Keratinocyte (primary cell): ENCODE measurements at regions not wholly inside any gene's neighbourhood (a gene's known extent, or its start where the extent isn't known, plus 50 kb on each side); places are given as distances from the start of the nearest gene placed in this dataset.
"Not testable (repeated sequence)": the region's sequence is repeated elsewhere in the genome, so short reads cannot be mapped to it uniquely, and the experiment has no call there.

Experiments used
- DNase-seq: peaks from one replicate; pipeline ENCODE4 v3.0.0-alpha.2; 2011; ENCODE audit warnings: low read depth, missing footprints, low spot score
- FAIRE-seq: peaks from 2 replicates; lab custom pipeline; 2011; peaks lifted over from hg19 to GRCh38; lab: Jason Lieb, UNC
- H2AFZ ChIP-seq: 2 replicates; pipeline ENCODE4 v1.6.0; 2012; ENCODE audit warnings: low read length, control low read depth, inconsistent platforms; ENCODE audit not compliant: control insufficient read depth
- H3K27ac ChIP-seq: 2 replicates; pipeline ENCODE4 v1.5.1; 2011; ENCODE audit warnings: low read length; ENCODE audit not compliant: control insufficient read depth, insufficient read depth
- H3K27me3 ChIP-seq: 3 replicates; pipeline ENCODE4 v1.6.0; 2011; ENCODE audit warnings: low read length; ENCODE audit not compliant: control insufficient read depth, insufficient read depth; ENCODE audit errors: extremely low read depth
- H3K36me3 ChIP-seq, 2 experiments: 2 replicates in 1 of 2; 3 replicates in 1 of 2; pipeline ENCODE4 v1.5.1; 2011; ENCODE audit warnings: low read length in 2 of 2, mild to moderate bottlenecking in 1 of 2; ENCODE audit not compliant: control insufficient read depth in 2 of 2, insufficient read depth in 2 of 2; ENCODE audit errors: extremely low read depth in 1 of 2
- H3K4me1 ChIP-seq: 3 replicates; pipeline ENCODE4 v1.5.1; 2011; ENCODE audit warnings: low read length; ENCODE audit not compliant: control insufficient read depth, insufficient read depth; ENCODE audit errors: extremely low read depth
- H3K4me2 ChIP-seq: 3 replicates; pipeline ENCODE4 v1.6.0; 2011; ENCODE audit warnings: low read depth, low read length; ENCODE audit not compliant: control insufficient read depth, insufficient read depth; ENCODE audit errors: extremely low read depth
- H3K4me3 ChIP-seq, 3 experiments: fragments of 200-600 bp in 1 of 3; sonication (generic) in 1 of 3; 2 replicates in 2 of 3; 3 replicates in 1 of 3; pipeline ENCODE4 v1.5.1; 2011 to 2016; ENCODE audit warnings: low read length in 3 of 3, mild to moderate bottlenecking in 3 of 3, control low read depth in 2 of 3, inconsistent platforms in 1 of 3, low read depth in 1 of 3, mixed read lengths in 1 of 3, mixed run types in 1 of 3, moderate library complexity in 1 of 3; ENCODE audit not compliant: control insufficient read depth in 2 of 3, insufficient read depth in 2 of 3; ENCODE audit errors: extremely low read depth in 1 of 3
- H3K79me2 ChIP-seq: 2 replicates; pipeline ENCODE4 v1.6.0; 2012; ENCODE audit warnings: low read length; ENCODE audit not compliant: control insufficient read depth, insufficient read depth
- H3K9ac ChIP-seq: 3 replicates; pipeline ENCODE4 v1.6.0; 2011; ENCODE audit warnings: low read length; ENCODE audit not compliant: control insufficient read depth, insufficient read depth; ENCODE audit errors: extremely low read depth
- H3K9me1 ChIP-seq: 3 replicates; pipeline ENCODE4 v1.6.0; 2011; ENCODE audit warnings: low read length; ENCODE audit not compliant: control insufficient read depth, insufficient read depth; ENCODE audit errors: extremely low read depth
- H3K9me3 ChIP-seq: 2 replicates; pipeline ENCODE4 v1.5.1; 2012; ENCODE audit warnings: low read depth, low read length; ENCODE audit not compliant: control insufficient read depth
- H4K20me1 ChIP-seq: 3 replicates; pipeline ENCODE4 v1.6.0; 2011; ENCODE audit warnings: low read length; ENCODE audit not compliant: control insufficient read depth, insufficient read depth; ENCODE audit errors: extremely low read depth
- EZH2 ChIP-seq: IDR thresholded peaks from one replicate; pipeline ENCODE4 v1.6.1; 2012; ENCODE audit warnings: inconsistent platforms, mild to moderate bottlenecking, low read length, moderate library complexity
- dilution Hi-C: fragments of 300-500 bp; cut with MboI; formaldehyde crosslinking; loops from one replicate; pipeline ENCODE4 v1.7.0; 2020; ENCODE audit warnings: low sequenced_read_pairs; ENCODE audit not compliant: extremely low pct_ligation_motif_present
- TF ChIP-seq, protein P1 (sequence below), 3 experiments: IDR thresholded peaks in 1 of 3; conservative IDR thresholded peaks in 1 of 3; optimal IDR thresholded peaks in 1 of 3; 2 replicates in 2 of 3; 3 replicates in 1 of 3; pipeline versions ENCODE3 to v1.5.1; 2011; ENCODE audit warnings: low read length in 3 of 3, mild to moderate bottlenecking in 3 of 3, moderate library complexity in 2 of 3, control low read depth in 1 of 3, inconsistent platforms in 1 of 3; ENCODE audit not compliant: insufficient read depth in 2 of 3; ENCODE audit errors: extremely low read depth in 1 of 3

GRCh38 chr4:72843466-72843865 is 226.1 kb downstream of the COX18 start:
- Histone ChIP-seq H3K4me3 (no peak overlapping the region), H3K9me1 (no peaks in the 10 kb centered on the region)

GRCh38 chr4:72842323-72842722 is 227.2 kb downstream of the COX18 start:
- FAIRE-seq: no peak
- Histone ChIP-seq H3K9ac (no peak overlapping the region), H3K27ac (no peak overlapping the region), H3K4me3 (no peak overlapping the region), H3K9me3 (no peaks in the 10 kb centered on the region), H3K79me2 (no peaks in the 10 kb centered on the region), H3K4me2 (no peak overlapping the region), H3K36me3 (no peaks in the 10 kb centered on the region), H4K20me1 (no peaks in the 10 kb centered on the region), H3K27me3 (no peaks in the 10 kb centered on the region), H2AFZ (no peak overlapping the region), H3K4me1 (no peaks in the 10 kb centered on the region), H3K9me1 (no peaks in the 10 kb centered on the region)
- dilution Hi-C loops: no loop called here
- TF ChIP-seq, protein P1, sequence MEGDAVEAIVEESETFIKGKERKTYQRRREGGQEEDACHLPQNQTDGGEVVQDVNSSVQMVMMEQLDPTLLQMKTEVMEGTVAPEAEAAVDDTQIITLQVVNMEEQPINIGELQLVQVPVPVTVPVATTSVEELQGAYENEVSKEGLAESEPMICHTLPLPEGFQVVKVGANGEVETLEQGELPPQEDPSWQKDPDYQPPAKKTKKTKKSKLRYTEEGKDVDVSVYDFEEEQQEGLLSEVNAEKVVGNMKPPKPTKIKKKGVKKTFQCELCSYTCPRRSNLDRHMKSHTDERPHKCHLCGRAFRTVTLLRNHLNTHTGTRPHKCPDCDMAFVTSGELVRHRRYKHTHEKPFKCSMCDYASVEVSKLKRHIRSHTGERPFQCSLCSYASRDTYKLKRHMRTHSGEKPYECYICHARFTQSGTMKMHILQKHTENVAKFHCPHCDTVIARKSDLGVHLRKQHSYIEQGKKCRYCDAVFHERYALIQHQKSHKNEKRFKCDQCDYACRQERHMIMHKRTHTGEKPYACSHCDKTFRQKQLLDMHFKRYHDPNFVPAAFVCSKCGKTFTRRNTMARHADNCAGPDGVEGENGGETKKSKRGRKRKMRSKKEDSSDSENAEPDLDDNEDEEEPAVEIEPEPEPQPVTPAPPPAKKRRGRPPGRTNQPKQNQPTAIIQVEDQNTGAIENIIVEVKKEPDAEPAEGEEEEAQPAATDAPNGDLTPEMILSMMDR (optimal IDR thresholded peaks at IDR 0.05 in 1 of 3, IDR thresholded peaks at IDR 0.05 in 1 of 3, conservative IDR thresholded peaks at IDR 0.05 in 1 of 3; ENCODE audit: extremely low read depth in 1 of 3, insufficient read depth in 2 of 3, low read length in 3 of 3): no peak
- no peak for TF ChIP-seq EZH2
- no peak for DNase-seq

More at GRCh38 chr4:72843466-72843865, 226.1 kb downstream of the COX18 start:
- Histone ChIP-seq H3K9me3 (no peaks in the 10 kb centered on the region), H4K20me1 (no peaks in the 10 kb centered on the region), H3K27me3 (no peaks in the 10 kb centered on the region), H3K4me2 (no peak overlapping the region), H3K79me2 (no peaks in the 10 kb centered on the region), H3K9ac (no peak overlapping the region), H3K4me1 (no peaks in the 10 kb centered on the region), H3K27ac (no peak overlapping the region), H2AFZ (no peak overlapping the region), H3K36me3 (no peaks in the 10 kb centered on the region)
- no peak for TF ChIP-seq EZH2
- TF ChIP-seq, protein P1 (optimal IDR thresholded peaks at IDR 0.05 in 1 of 3, IDR thresholded peaks at IDR 0.05 in 1 of 3, conservative IDR thresholded peaks at IDR 0.05 in 1 of 3; ENCODE audit: extremely low read depth in 1 of 3, insufficient read depth in 2 of 3, low read length in 3 of 3): no peak
- DNase-seq: no peak
- dilution Hi-C loops: no loop called here
- FAIRE-seq: no peak

DNA sequence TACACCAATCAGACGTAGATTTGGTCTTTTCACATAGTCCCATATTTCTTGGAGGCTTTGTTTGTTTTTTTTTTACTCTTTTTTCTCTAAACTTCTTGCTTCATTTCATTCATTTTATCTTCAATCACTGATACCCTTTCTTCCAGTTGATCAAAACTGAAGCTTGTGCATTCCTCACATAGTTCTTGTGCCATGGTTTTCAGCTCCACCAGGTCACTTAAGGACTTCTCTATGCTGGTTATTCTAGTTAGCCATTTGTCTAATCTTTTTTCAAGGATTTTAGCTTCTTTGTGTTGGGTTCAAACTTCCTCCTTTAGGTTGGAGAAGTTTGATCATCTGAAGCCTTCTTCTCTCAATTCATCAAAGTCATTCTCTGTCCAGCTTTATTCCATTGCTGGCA is 229.3 kb downstream of the COX18 start:
- H3K79me2 ChIP-seq, H3K36me3 ChIP-seq, dilution Hi-C loops, H3K9ac ChIP-seq, H4K20me1 ChIP-seq, H3K9me1 ChIP-seq, FAIRE-seq, H2AFZ ChIP-seq, H3K4me3 ChIP-seq, H3K4me1 ChIP-seq, H3K27me3 ChIP-seq, H3K4me2 ChIP-seq, DNase-seq, H3K27ac ChIP-seq, H3K9me3 ChIP-seq: not testable (repeated sequence)
